ENCODE measurements at regions not wholly inside any gene's neighbourhood (a gene's known extent, or its start where the extent isn't known, plus 50 kb on each side); places are given as distances from the start of the nearest gene placed in this dataset.

DNA sequence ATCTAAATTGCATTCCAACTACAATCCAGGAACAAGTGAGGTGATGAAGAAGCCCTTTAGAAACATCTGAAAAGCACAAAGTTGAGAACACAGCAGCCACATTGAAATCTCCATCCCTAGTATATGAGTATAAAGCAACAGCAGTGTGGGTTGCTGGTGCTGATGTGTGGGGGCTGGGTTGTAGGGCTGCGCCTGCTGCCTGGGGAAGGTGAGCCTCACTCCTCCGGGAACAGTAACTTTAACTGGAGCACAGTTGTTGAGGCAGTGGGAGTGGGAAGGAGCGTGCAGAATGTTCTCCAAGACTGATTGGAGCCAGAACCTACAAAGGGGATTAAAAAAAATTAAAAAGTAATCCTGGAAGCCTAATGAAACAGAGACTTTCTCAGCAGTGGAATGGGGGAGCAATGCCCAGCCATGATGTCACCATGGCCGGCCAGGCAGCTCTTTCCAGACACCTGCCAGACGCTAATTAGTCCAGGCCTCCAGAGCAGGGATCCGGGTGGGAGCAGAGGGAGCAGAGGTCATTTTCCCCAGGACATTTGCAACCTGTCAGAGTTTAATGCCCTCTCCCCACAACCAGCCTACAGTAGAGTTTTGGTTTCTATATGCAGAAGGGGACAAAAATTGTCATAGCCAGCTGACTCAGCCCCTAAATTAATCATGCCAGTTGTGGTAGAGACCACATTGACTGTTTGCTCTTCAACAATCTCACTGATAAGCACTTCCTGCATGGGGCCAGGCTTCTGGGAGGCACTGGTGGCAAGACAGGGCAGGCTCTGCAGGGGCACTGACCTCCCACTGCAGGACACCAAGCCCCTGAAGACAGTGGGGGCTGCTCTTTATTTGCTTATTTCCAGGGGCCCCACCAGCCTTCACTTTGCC lies 133.0 kb upstream of the ZNF32 start:
- TF ChIP-seq TAF1 (IDR thresholded peaks at IDR 0.05; ENCODE audit: borderline replicate concordance, low read depth, low read length) (no peak), POLR2AphosphoS5 (IDR thresholded peaks at IDR 0.05; ENCODE audit: low read depth, low read length) (no peak), POLR2A (IDR thresholded peaks at IDR 0.05; ENCODE audit: low read depth, low read length) (no peak)

Data from GM12892 (cell line).